IPS-15b (cell line): ENCODE measurements at regions not wholly inside any gene's neighbourhood (a gene's known extent, or its start where the extent isn't known, plus 50 kb on each side); places are given as distances from the start of the nearest gene placed in this dataset.
"Not testable (repeated sequence)": the region's sequence is repeated elsewhere in the genome, so short reads cannot be mapped to it uniquely, and the experiment has no call there.

Source experiments
- H3K27me3 ChIP-seq: one replicate; pipeline ENCODE4 v1.6.1; 2013; ENCODE audit warnings: low read length; ENCODE audit not compliant: control insufficient read depth, insufficient read depth
- H3K36me3 ChIP-seq: one replicate; pipeline ENCODE4 v1.6.1; 2013; ENCODE audit warnings: low read length; ENCODE audit not compliant: control insufficient read depth, insufficient read depth
- H3K4me1 ChIP-seq: one replicate; pipeline ENCODE4 v1.6.1; 2013; ENCODE audit warnings: mild to moderate bottlenecking, low read length; ENCODE audit not compliant: control insufficient read depth, insufficient read depth
- H3K4me3 ChIP-seq: one replicate; pipeline ENCODE4 v1.5.1; 2013; ENCODE audit warnings: low read depth, low read length
- H3K9ac ChIP-seq: one replicate; pipeline ENCODE4 v1.6.1; 2013; ENCODE audit warnings: low read depth, mild to moderate bottlenecking, low read length
- H3K9me3 ChIP-seq: one replicate; pipeline ENCODE4 v1.6.1; 2013; ENCODE audit warnings: mild to moderate bottlenecking, low read length; ENCODE audit not compliant: control insufficient read depth, insufficient read depth

DNA sequence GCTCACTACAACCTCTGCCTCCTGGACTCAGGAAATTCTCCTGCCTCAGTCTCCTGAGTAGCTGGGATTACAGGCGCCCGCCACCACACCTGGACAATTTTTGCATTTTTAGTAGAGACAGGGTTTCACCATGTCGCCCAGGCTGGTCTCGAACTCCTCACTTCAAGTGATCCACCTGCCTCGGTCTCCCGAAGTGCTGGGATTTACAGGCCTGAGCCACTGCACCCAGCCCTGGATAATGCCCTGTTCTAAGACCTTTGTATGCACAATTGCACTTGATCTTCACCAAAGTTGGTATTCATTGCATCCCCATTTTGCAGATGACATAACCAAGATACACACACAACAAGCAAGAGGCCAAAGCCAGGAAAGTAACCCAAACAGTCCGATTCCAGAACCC is 97.7 kb upstream of the CARD11 start:
- H3K9ac ChIP-seq: no peak overlapping the region
- H3K4me1 ChIP-seq: no peaks in the 10 kb centered on the region
- H3K36me3 ChIP-seq: no peaks in the 10 kb centered on the region
- no peak overlapping the region for H3K4me3 ChIP-seq
- H3K27me3 ChIP-seq: no peaks in the 10 kb centered on the region
- H3K9me3 ChIP-seq: no peaks in the 10 kb centered on the region

DNA sequence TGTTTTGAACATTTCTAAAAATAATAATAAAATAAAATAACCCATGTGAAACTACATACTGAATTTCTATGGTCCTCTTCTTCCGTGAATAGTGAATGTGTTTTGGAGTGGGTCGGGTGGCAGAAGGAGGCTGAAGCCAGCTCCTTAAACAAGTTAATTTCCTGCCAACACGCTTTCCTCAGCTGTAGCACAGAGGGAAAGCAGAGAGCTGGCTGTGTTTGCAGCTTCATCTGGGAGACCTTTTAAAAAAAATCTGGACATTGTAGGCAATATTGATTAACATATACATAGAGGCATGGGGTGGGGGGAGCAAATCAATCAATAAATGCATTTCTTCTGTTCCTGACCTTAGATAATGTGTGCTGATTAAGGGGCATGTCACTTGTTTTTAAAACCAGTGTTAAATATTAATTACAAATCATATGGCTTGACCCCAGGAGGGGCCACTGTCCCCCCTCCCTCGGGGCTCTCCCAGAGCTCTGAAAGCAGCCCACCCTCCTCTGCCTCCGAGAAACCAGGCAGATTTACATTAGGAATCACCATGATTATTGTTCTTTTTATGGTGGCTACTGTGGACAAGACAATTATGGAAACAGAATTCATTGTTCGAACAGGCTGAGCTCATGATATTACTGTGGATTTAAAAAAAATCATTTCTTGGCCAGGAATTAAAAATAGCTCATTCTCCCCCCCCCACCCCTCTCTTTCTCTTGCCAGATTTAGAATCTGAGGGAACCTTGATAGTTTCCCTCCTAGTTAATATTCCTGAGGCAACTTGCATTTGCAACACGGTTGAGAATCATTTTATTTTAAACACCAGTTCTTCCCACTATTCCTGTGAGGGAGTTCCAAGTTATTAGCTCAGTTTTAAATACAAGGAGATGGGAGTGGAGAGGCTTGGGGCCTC is 100.5 kb upstream of the CARD11 start:
- no peaks in the 10 kb centered on the region for H3K27me3 ChIP-seq
- H3K4me3 ChIP-seq: no peak overlapping the region
- H3K4me1 ChIP-seq: no peaks in the 10 kb centered on the region
- no peaks in the 10 kb centered on the region for H3K36me3 ChIP-seq
- H3K9ac ChIP-seq: no peak overlapping the region
- no peaks in the 10 kb centered on the region for H3K9me3 ChIP-seq

- not testable (repeated sequence) for H3K36me3 ChIP-seq, H3K4me3 ChIP-seq, H3K9me3 ChIP-seq, H3K27me3 ChIP-seq, H3K9ac ChIP-seq, H3K4me1 ChIP-seq
Observed at GRCh38 chr7:3144776-3145125, 101.1 kb upstream of the CARD11 start.

DNA sequence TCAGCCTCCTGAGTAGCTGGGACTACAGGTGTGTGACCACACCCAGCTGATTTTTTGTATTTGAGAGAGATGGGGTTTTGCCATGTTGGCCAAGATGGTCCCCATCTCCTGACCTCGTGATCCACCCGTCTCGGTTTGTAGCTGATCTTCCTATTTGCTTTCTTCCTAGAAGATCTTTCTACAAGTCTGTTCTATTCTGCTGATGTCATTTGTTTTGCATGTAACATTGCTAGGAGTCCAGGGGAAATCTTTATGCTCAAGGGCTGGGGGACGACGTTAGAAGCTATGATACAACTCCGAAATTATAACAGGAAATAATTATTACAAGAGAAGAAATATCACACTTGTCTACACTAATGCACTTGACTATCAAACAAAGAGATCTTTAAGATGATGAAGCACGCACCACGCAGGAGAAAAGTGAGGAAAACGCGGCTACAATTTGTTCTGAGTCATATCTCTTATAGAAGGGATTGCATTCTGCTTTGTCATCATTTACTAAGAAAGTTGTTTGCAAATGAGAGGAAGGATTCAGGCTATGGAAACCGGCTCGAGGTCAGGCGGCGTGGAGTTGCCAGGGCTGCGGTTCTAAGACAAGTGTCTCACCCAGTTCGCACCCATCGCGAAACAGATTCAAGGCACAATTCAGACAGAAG is 103.0 kb upstream of the CARD11 start:
- Histone ChIP-seq H3K27me3 (no peaks in the 10 kb centered on the region), H3K4me3 (no peak overlapping the region), H3K36me3 (no peaks in the 10 kb centered on the region), H3K9me3 (no peaks in the 10 kb centered on the region), H3K9ac (no peak overlapping the region), H3K4me1 (no peaks in the 10 kb centered on the region)

GRCh38 chr7:3148471-3148870 is 104.8 kb upstream of the CARD11 start:
- H3K27me3 ChIP-seq, H3K9ac ChIP-seq, H3K4me1 ChIP-seq, H3K4me3 ChIP-seq, H3K36me3 ChIP-seq, H3K9me3 ChIP-seq: not testable (repeated sequence)

GRCh38 chr7:3149231-3149995 is 105.7 kb upstream of the CARD11 start:
- Histone ChIP-seq H3K4me3 (no peak overlapping the region), H3K9ac (peak overlapping the region; percentile 18), H3K4me1 (no peaks in the 10 kb centered on the region), H3K9me3 (no peaks in the 10 kb centered on the region), H3K36me3 (no peaks in the 10 kb centered on the region), H3K27me3 (no peaks in the 10 kb centered on the region)

DNA sequence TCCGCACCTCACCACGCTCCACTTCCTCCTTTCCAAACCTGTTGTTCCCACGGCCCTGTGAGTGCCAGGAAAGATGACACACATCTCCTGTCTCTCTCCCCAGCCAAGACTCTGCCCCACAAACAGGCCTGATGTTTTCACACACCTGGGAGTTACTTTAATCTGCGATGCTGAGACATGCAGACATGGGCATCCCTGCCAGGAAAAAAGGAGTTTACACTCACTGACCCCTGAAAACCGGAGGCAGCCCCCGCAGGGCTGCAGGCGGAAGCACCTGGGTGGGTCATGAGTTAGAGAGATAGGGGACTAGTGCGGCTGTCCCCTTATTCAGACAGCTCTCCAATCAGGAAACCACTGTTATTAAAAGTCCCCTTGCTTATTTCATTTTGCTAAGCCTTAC is 106.4 kb upstream of the CARD11 start:
- H3K27me3 ChIP-seq: no peaks in the 10 kb centered on the region
- H3K9me3 ChIP-seq: no peaks in the 10 kb centered on the region
- H3K9ac ChIP-seq: peak overlapping the region; percentile 18
- H3K4me1 ChIP-seq: no peaks in the 10 kb centered on the region
- no peak overlapping the region for H3K4me3 ChIP-seq
- H3K36me3 ChIP-seq: no peaks in the 10 kb centered on the region

GRCh38 chr7:3151784-3152183 is 108.1 kb upstream of the CARD11 start:
- Histone ChIP-seq H3K9ac (no peak overlapping the region), H3K9me3 (no peaks in the 10 kb centered on the region), H3K4me1 (no peaks in the 10 kb centered on the region), H3K4me3 (no peak overlapping the region), H3K27me3 (no peaks in the 10 kb centered on the region), H3K36me3 (no peaks in the 10 kb centered on the region)

DNA sequence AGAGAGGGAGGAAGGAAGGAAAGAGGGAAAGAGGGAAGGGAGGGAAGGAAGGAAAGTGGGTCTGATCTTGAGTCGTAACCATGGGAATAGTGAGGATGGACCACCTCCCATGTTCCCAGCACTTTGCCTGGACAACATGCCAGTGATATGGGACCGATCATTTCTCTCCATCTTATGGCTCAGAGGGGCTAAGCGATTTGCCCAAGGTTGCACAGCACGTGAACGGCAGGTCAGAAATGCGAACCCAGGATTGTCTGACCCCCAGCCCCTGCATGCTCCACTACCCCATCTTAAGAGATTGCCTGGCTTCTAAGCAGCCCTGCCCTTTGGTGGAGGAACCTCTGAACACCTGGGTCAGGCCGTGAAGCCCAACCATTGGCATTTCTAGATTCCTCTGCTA is 109.0 kb upstream of the CARD11 start:
- Histone ChIP-seq H3K36me3 (no peaks in the 10 kb centered on the region), H3K27me3 (no peaks in the 10 kb centered on the region), H3K9ac (no peak overlapping the region), H3K9me3 (no peaks in the 10 kb centered on the region), H3K4me3 (no peak overlapping the region), H3K4me1 (no peaks in the 10 kb centered on the region)

DNA sequence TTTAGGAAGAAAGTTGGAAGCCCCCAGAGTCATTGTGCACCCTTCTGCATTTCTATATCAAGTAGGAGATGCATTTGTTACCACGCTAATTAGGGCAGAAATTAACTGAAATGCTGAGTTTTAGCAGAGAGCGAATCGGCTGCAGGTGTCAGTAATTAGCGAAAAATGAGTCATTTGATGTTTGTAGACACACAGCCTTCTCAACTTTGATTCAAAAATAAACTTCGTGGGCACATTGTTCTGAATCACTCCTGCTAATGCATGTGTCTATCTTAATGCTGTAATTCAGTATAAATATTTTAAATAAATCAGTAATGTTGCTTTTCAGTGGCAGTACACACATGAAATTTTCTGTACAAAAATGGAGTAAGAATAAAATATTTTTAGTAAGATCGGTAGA is 109.5 kb upstream of the CARD11 start:
- no peaks in the 10 kb centered on the region for H3K4me1 ChIP-seq
- no peaks in the 10 kb centered on the region for H3K36me3 ChIP-seq
- no peak overlapping the region for H3K9ac ChIP-seq
- H3K9me3 ChIP-seq: no peaks in the 10 kb centered on the region
- no peaks in the 10 kb centered on the region for H3K27me3 ChIP-seq
- no peak overlapping the region for H3K4me3 ChIP-seq

DNA sequence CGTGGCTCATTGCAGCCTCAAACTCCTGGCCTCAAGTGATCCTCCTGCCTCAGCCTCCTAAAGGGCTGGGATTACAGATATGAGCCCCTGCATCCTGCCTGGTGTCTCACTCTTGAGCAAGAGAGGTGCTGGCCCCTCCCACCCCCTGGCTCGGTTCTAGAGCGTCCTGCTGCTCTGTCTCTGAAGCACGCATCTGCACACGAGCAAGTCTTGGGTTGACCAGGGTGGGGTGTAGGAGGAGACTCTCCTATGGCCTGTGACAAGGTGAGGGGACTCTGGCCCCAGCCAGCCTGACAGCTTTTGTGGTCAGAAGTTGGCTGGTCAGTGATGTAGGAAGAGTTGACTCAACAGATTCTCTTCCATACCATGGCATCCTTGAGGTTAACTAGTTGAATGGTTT is 110.7 kb upstream of the CARD11 start:
- Histone ChIP-seq H3K4me3 (no peak overlapping the region), H3K4me1 (no peaks in the 10 kb centered on the region), H3K36me3 (no peaks in the 10 kb centered on the region), H3K9ac (no peak overlapping the region), H3K9me3 (no peaks in the 10 kb centered on the region), H3K27me3 (no peaks in the 10 kb centered on the region)
